GM23338 (cell line): ENCODE measurements at regions not wholly inside any gene's neighbourhood (a gene's known extent, or its start where the extent isn't known, plus 50 kb on each side); places are given as distances from the start of the nearest gene placed in this dataset.

ENCODE experiments used
- CREB1 ChIP-seq: fragments of 250-450 bp; sonication (Bioruptor Pico); IDR thresholded peaks from 2 replicates; pipeline ENCODE4 v1.5.0; 2020; ENCODE audit warnings: low read depth, mild to moderate bottlenecking, moderate library complexity
- ETS1 ChIP-seq: IDR thresholded peaks from 2 replicates; pipeline ENCODE4 v1.6.1; 2016; ENCODE audit warnings: antibody characterized with exemption
- EZH2 ChIP-seq: fragments of 200-600 bp; sonication (generic); IDR thresholded peaks from one replicate; pipeline ENCODE4 v1.8.0; 2017; ENCODE audit warnings: antibody characterized with exemption, mild to moderate bottlenecking, low read depth; ENCODE audit not compliant: unreplicated experiment
- EZH2phosphoT487 ChIP-seq: fragments of 200-600 bp; sonication (generic); IDR thresholded peaks from one replicate; pipeline ENCODE4 v1.8.1; 2018; ENCODE audit warnings: antibody characterized with exemption; ENCODE audit not compliant: unreplicated experiment
- JUNB ChIP-seq: IDR thresholded peaks from one replicate; pipeline ENCODE4 v1.6.1; 2016; ENCODE audit warnings: antibody characterized with exemption; ENCODE audit not compliant: unreplicated experiment
- POLR2AphosphoS5 ChIP-seq: IDR thresholded peaks from 2 replicates; pipeline ENCODE4 v1.6.1; 2016; ENCODE audit warnings: antibody characterized with exemption, low read depth
- REST ChIP-seq: IDR thresholded peaks from one replicate; pipeline ENCODE4 v1.6.1; 2018; ENCODE audit warnings: antibody characterized with exemption; ENCODE audit not compliant: unreplicated experiment
- STAT1 ChIP-seq: IDR thresholded peaks from one replicate; pipeline ENCODE4 v1.6.1; 2016; ENCODE audit warnings: antibody characterized with exemption; ENCODE audit not compliant: unreplicated experiment
- ZNF331 ChIP-seq: fragments of 250-450 bp; sonication (Bioruptor Pico); IDR thresholded peaks from 2 replicates; pipeline ENCODE4 v1.5.0; 2020; ENCODE audit warnings: low read depth, mild to moderate bottlenecking, moderate library complexity
- TF ChIP-seq, protein P1 (sequence below), 2 experiments: fragments of 200-600 bp in 1 of 2; sonication (generic) in 1 of 2; conservative IDR thresholded peaks; 2 replicates each; pipeline versions ENCODE4 v1.5.1 to v1.6.1; 2016 to 2017; ENCODE audit warnings: antibody characterized with exemption in 2 of 2, low read depth in 2 of 2, mild to moderate bottlenecking in 2 of 2, moderate library complexity in 1 of 2

DNA sequence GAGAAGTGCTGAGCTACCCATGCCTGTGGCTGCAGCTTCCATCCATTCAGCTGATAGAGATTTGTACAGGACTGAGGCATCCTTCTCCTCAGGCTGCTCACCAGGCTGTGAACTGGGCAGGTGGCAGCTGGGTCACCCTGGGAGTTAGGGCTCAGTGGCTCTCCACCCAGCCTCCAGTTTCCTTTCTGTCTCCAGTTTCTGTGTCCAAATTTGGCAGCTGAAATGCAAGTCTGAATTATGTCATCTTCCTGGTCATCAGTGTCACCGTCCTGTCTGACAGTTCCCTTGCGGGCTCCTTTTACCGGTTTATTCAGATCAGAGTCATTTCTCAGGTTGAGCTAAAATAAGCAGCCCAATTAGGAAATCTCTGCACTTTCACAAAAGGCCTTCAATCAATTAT, 93.3 kb downstream of the EDN1 start:
- no peak for TF ChIP-seq EZH2
- no peak for TF ChIP-seq EZH2phosphoT487
- TF ChIP-seq, protein P1, sequence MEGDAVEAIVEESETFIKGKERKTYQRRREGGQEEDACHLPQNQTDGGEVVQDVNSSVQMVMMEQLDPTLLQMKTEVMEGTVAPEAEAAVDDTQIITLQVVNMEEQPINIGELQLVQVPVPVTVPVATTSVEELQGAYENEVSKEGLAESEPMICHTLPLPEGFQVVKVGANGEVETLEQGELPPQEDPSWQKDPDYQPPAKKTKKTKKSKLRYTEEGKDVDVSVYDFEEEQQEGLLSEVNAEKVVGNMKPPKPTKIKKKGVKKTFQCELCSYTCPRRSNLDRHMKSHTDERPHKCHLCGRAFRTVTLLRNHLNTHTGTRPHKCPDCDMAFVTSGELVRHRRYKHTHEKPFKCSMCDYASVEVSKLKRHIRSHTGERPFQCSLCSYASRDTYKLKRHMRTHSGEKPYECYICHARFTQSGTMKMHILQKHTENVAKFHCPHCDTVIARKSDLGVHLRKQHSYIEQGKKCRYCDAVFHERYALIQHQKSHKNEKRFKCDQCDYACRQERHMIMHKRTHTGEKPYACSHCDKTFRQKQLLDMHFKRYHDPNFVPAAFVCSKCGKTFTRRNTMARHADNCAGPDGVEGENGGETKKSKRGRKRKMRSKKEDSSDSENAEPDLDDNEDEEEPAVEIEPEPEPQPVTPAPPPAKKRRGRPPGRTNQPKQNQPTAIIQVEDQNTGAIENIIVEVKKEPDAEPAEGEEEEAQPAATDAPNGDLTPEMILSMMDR (conservative IDR thresholded peaks at IDR 0.05; ENCODE audit: low read depth in 2 of 2), result no peak
- no peak for TF ChIP-seq ZNF331 (CRISPR knock-in tag)
- TF ChIP-seq REST, result no peak
- TF ChIP-seq POLR2AphosphoS5, result no peak
- no peak for TF ChIP-seq ETS1
- no peak for TF ChIP-seq STAT1
- no peak for TF ChIP-seq CREB1 (CRISPR knock-in tag)
- TF ChIP-seq JUNB, result no peak
